ENCODE measurements at regions not wholly inside any gene's neighbourhood (a gene's known extent, or its start where the extent isn't known, plus 50 kb on each side); places are given as distances from the start of the nearest gene placed in this dataset.

GRCh38 chr3:68206524-68207117, 552.2 kb upstream of the SUCLG2 start:
- no peak overlapping the region for H3K27ac ChIP-seq
- H3K4me3 ChIP-seq, result no peak overlapping the region

- Histone ChIP-seq H3K27ac (no peak overlapping the region), H3K4me3 (no peak overlapping the region)
Observed at GRCh38 chr3:68186733-68187132, 532.3 kb upstream of the SUCLG2 start.

GRCh38 chr3:68176600-68176999, 522.2 kb upstream of the SUCLG2 start:
- Histone ChIP-seq H3K4me3 (no peak overlapping the region), H3K27ac (no peak overlapping the region)

- Histone ChIP-seq H3K27ac (no peak overlapping the region), H3K4me3 (no peak overlapping the region)
Observed at GRCh38 chr3:68173012-68173634, 518.7 kb upstream of the SUCLG2 start.

GRCh38 chr3:68172039-68172438, 517.6 kb upstream of the SUCLG2 start:
- H3K27ac ChIP-seq, result no peak overlapping the region
- no peak overlapping the region for H3K4me3 ChIP-seq

- H3K4me3 ChIP-seq, result no peak overlapping the region
- no peak overlapping the region for H3K27ac ChIP-seq
Observed at GRCh38 chr3:68163968-68164367, 509.6 kb upstream of the SUCLG2 start.

GRCh38 chr3:68163062-68163461, 508.6 kb upstream of the SUCLG2 start:
- Histone ChIP-seq H3K4me3 (no peak overlapping the region), H3K27ac (no peak overlapping the region)

- no peak overlapping the region for H3K4me3 ChIP-seq
- H3K27ac ChIP-seq, result no peak overlapping the region
Observed at GRCh38 chr3:68162644-68163043, 508.2 kb upstream of the SUCLG2 start.

- no peak overlapping the region for H3K4me3 ChIP-seq
- H3K27ac ChIP-seq, result no peak overlapping the region
Observed at GRCh38 chr3:68151359-68151758, 496.9 kb upstream of the SUCLG2 start.

- no peak overlapping the region for H3K4me3 ChIP-seq
- no peak overlapping the region for H3K27ac ChIP-seq
Observed at GRCh38 chr3:68148447-68148846, 494.0 kb upstream of the SUCLG2 start.

GRCh38 chr3:68142441-68142840, 488.0 kb upstream of the SUCLG2 start:
- H3K27ac ChIP-seq, result no peak overlapping the region

GRCh38 chr3:68139897-68140296, 485.5 kb upstream of the SUCLG2 start:
- H3K27ac ChIP-seq, result no peak overlapping the region

More at GRCh38 chr3:68142441-68142840, 488.0 kb upstream of the SUCLG2 start:
- H3K4me3 ChIP-seq, result no peak overlapping the region

GRCh38 chr3:68136411-68136810, 482.0 kb upstream of the SUCLG2 start:
- no peak overlapping the region for H3K4me3 ChIP-seq
- H3K27ac ChIP-seq, result no peak overlapping the region

More at GRCh38 chr3:68139897-68140296, 485.5 kb upstream of the SUCLG2 start:
- no peak overlapping the region for H3K4me3 ChIP-seq

- no peak overlapping the region for H3K4me3 ChIP-seq
- no peak overlapping the region for H3K27ac ChIP-seq
Observed at GRCh38 chr3:68135067-68135466, 480.7 kb upstream of the SUCLG2 start.

- Histone ChIP-seq H3K27ac (no peak overlapping the region), H3K4me3 (no peak overlapping the region)
Observed at GRCh38 chr3:68129065-68129464, 474.7 kb upstream of the SUCLG2 start.

- H3K27ac ChIP-seq, result no peak overlapping the region
- no peak overlapping the region for H3K4me3 ChIP-seq
Observed at GRCh38 chr3:68123231-68123630, 468.8 kb upstream of the SUCLG2 start.

- H3K4me3 ChIP-seq, result no peak overlapping the region
- H3K27ac ChIP-seq, result no peak overlapping the region
Observed at GRCh38 chr3:68121287-68121686, 466.9 kb upstream of the SUCLG2 start.

GRCh38 chr3:68116580-68116979, 462.2 kb upstream of the SUCLG2 start:
- H3K27ac ChIP-seq, result no peak overlapping the region
- no peak overlapping the region for H3K4me3 ChIP-seq

- Histone ChIP-seq H3K27ac (no peak overlapping the region), H3K4me3 (no peak overlapping the region)
Observed at GRCh38 chr3:68103811-68104210, 449.4 kb upstream of the SUCLG2 start.

GRCh38 chr3:68090571-68090970, 436.2 kb upstream of the SUCLG2 start:
- Histone ChIP-seq H3K27ac (no peak overlapping the region), H3K4me3 (no peak overlapping the region)

- no peak overlapping the region for H3K27ac ChIP-seq
Observed at GRCh38 chr3:68089572-68090011, 435.2 kb upstream of the SUCLG2 start.

GRCh38 chr3:68088636-68089035, 434.2 kb upstream of the SUCLG2 start:
- Histone ChIP-seq H3K4me3 (no peak overlapping the region), H3K27ac (no peak overlapping the region)

More at GRCh38 chr3:68089572-68090011, 435.2 kb upstream of the SUCLG2 start:
- no peak overlapping the region for H3K4me3 ChIP-seq

All from skin epidermis (tissue), 12 donors.